ENCODE measurements at regions not wholly inside any gene's neighbourhood (a gene's known extent, or its start where the extent isn't known, plus 50 kb on each side); places are given as distances from the start of the nearest gene placed in this dataset. TPM values are rescaled to one million over a fixed set of nuclear protein-coding genes. Genes with fewer than 3 reads are reported as not detected.
"Not testable (repeated sequence)": the region's sequence is repeated elsewhere in the genome, so short reads cannot be mapped to it uniquely, and the experiment has no call there.

- peaks cover 18% of the 10 kb centered on the region for H3K4me1 Mint-ChIP-seq (ENCODE audit: low read depth, unreplicated experiment)
- no peaks in the 10 kb centered on the region for H3K27me3 Mint-ChIP-seq (ENCODE audit: unreplicated experiment)
- no peak overlapping the region for H3K27ac Mint-ChIP-seq (ENCODE audit: unreplicated experiment)
- H3K4me3 Mint-ChIP-seq (ENCODE audit: unreplicated experiment): no peak overlapping the region
- TF ChIP-seq, protein P1, sequence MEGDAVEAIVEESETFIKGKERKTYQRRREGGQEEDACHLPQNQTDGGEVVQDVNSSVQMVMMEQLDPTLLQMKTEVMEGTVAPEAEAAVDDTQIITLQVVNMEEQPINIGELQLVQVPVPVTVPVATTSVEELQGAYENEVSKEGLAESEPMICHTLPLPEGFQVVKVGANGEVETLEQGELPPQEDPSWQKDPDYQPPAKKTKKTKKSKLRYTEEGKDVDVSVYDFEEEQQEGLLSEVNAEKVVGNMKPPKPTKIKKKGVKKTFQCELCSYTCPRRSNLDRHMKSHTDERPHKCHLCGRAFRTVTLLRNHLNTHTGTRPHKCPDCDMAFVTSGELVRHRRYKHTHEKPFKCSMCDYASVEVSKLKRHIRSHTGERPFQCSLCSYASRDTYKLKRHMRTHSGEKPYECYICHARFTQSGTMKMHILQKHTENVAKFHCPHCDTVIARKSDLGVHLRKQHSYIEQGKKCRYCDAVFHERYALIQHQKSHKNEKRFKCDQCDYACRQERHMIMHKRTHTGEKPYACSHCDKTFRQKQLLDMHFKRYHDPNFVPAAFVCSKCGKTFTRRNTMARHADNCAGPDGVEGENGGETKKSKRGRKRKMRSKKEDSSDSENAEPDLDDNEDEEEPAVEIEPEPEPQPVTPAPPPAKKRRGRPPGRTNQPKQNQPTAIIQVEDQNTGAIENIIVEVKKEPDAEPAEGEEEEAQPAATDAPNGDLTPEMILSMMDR (IDR thresholded peaks at IDR 0.05; ENCODE audit: partially characterized antibody, unreplicated experiment): no peak
- H3K36me3 Mint-ChIP-seq (ENCODE audit: unreplicated experiment): no peaks in the 10 kb centered on the region
- H3K9me3 Mint-ChIP-seq (ENCODE audit: unreplicated experiment): no peaks in the 10 kb centered on the region
- no peak for DNase-seq
These were observed 57.2 kb upstream of the LPAR1 start for GRCh38 chr9:111095441-111095840.

DNA sequence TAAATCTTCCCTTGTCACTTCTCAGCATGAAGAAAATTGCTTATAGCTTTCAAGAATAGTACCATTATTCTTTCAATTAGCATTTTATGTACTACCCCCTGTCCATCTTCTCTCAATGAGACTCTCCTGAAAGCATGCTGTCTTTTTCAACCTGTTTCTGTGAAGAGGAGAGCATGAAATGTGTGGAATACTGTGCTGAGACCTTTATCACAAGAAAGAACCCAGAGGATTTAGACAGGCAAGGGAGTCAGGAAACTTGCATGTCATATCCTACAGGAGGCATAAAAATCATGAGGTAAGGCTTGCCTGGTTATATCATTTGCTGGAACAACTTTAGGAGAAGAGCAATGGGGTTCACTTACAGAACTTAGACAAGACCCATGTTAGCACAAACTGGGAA lies 56.7 kb upstream of the LPAR1 start:
- H3K9me3 Mint-ChIP-seq (ENCODE audit: unreplicated experiment): no peaks in the 10 kb centered on the region
- peaks cover 14% of the 10 kb centered on the region for H3K4me1 Mint-ChIP-seq (ENCODE audit: low read depth, unreplicated experiment)
- TF ChIP-seq, protein P1 (IDR thresholded peaks at IDR 0.05; ENCODE audit: partially characterized antibody, unreplicated experiment): no peak

GRCh38 chr9:111094433-111094924 lies 56.2 kb upstream of the LPAR1 start:
- Mint-ChIP-seq H3K27ac (ENCODE audit: unreplicated experiment) (no peak overlapping the region), H3K4me1 (ENCODE audit: low read depth, unreplicated experiment) (peaks cover 11% of the 10 kb centered on the region), H3K27me3 (ENCODE audit: unreplicated experiment) (no peaks in the 10 kb centered on the region), H3K36me3 (ENCODE audit: unreplicated experiment) (no peaks in the 10 kb centered on the region), H3K4me3 (ENCODE audit: unreplicated experiment) (no peak overlapping the region), H3K9me3 (ENCODE audit: unreplicated experiment) (no peaks in the 10 kb centered on the region)
- DNase-seq: no peak
- TF ChIP-seq, protein P1 (IDR thresholded peaks at IDR 0.05; ENCODE audit: partially characterized antibody, unreplicated experiment): no peak

More for the DNA sequence above, 56.7 kb upstream of the LPAR1 start:
- Mint-ChIP-seq H3K36me3 (ENCODE audit: unreplicated experiment) (no peaks in the 10 kb centered on the region), H3K27me3 (ENCODE audit: unreplicated experiment) (no peaks in the 10 kb centered on the region), H3K27ac (ENCODE audit: unreplicated experiment) (no peak overlapping the region), H3K4me3 (ENCODE audit: unreplicated experiment) (no peak overlapping the region)
- DNase-seq: no peak

GRCh38 chr9:111092167-111092566 lies 53.9 kb upstream of the LPAR1 start:
- H3K36me3 Mint-ChIP-seq (ENCODE audit: unreplicated experiment); H3K4me1 Mint-ChIP-seq (ENCODE audit: low read depth, unreplicated experiment); H3K27ac Mint-ChIP-seq (ENCODE audit: unreplicated experiment); H3K9me3 Mint-ChIP-seq (ENCODE audit: unreplicated experiment); DNase-seq; H3K4me3 Mint-ChIP-seq (ENCODE audit: unreplicated experiment); H3K27me3 Mint-ChIP-seq (ENCODE audit: unreplicated experiment): not testable (repeated sequence)

Small RNA genes in the stretch of these regions (microRNA-seq; reads per million reads assigned to microRNA genes)
- gene MIR7702 (ENCODE audit: unreplicated experiment): not detected
